ENCODE measurements at regions not wholly inside any gene's neighbourhood (a gene's known extent, or its start where the extent isn't known, plus 50 kb on each side); places are given as distances from the start of the nearest gene placed in this dataset. TPM values are rescaled to one million over a fixed set of nuclear protein-coding genes. Genes with fewer than 3 reads are reported as not detected.

Small RNA genes in the stretch of these regions (small RNA-seq; reads per million reads assigned to genes)
- gene RNA5SP112 (not detected), gene RNU6-187P (not detected), gene RNU6ATAC14P (not detected)
